Gastrocnemius medialis (tissue), 4 donors: ENCODE measurements at regions not wholly inside any gene's neighbourhood (a gene's known extent, or its start where the extent isn't known, plus 50 kb on each side); places are given as distances from the start of the nearest gene placed in this dataset.

Experiments used
- ATAC-seq, 2 donors: fragments of 150-250 bp; one replicate each; pipeline ENCODE4 v1.9.1; 2016
- DNase-seq, 2 donors: peaks; one replicate each; pipeline ENCODE4 v3.0.0-alpha.2; 2019
- H3K27ac ChIP-seq, 4 donors: fragments of 200-600 bp; sonication (generic); 1 replicate in 1 of 4; 2 replicates in 3 of 4; pipeline ENCODE4 v1.5.1; 2016 to 2018; ENCODE audit warnings: mild to moderate bottlenecking in 2 of 4, moderate library complexity in 1 of 4
- H3K27me3 ChIP-seq, 3 donors: fragments of 200-600 bp; sonication (generic) in 2 of 3; 1 replicate in 1 of 3; 2 replicates in 2 of 3; pipeline versions ENCODE4 v1.5.1 to v1.6.0; 2016 to 2019; ENCODE audit warnings: mild to moderate bottlenecking in 1 of 3, moderate library complexity in 1 of 3
- H3K36me3 ChIP-seq, 2 donors: fragments of 200-600 bp; sonication (generic) in 1 of 2; one replicate each; pipeline ENCODE4 v1.5.1; 2017 to 2018
- H3K4me1 ChIP-seq, 2 donors: fragments of 200-600 bp; sonication (generic) in 1 of 2; one replicate each; pipeline ENCODE4 v1.5.1; 2016 to 2017; ENCODE audit warnings: mild to moderate bottlenecking in 2 of 2
- H3K4me3 ChIP-seq, 4 donors: fragments of 200-600 bp; sonication (generic) in 3 of 4; 1 replicate in 1 of 4; 2 replicates in 3 of 4; pipeline ENCODE4 v1.5.1; 2016 to 2019; ENCODE audit warnings: mild to moderate bottlenecking in 2 of 4
- H3K9me3 ChIP-seq, 3 donors: fragments of 200-600 bp; sonication (generic) in 2 of 3; 1 replicate in 1 of 3; 2 replicates in 2 of 3; pipeline ENCODE4 v1.5.1; 2016 to 2019
- POLR2A ChIP-seq, 2 donors: fragments of 450-650 bp; IDR thresholded peaks; one replicate each; pipeline ENCODE4 v1.6.1; 2017; ENCODE audit warnings: antibody characterized with exemption in 2 of 2, mild to moderate bottlenecking in 2 of 2, moderate library complexity in 2 of 2
- in situ Hi-C, 4 donors: fragments of 200-750 bp; cut with MboI; loops; one replicate each; pipeline versions ENCODE4 v1.15.0 to v1.8.0; 2017; ENCODE audit warnings: low sequenced_read_pairs in 4 of 4
- intact Hi-C: fragments of 100-400 bp; cut with DNase I; formaldehyde crosslinking; loops from one replicate; pipeline ENCODE4 v1.15.1; 2023; ENCODE audit warnings: low total_unique reads
- TF ChIP-seq, protein P1 (sequence below), 5 experiments: fragments of 450-650 bp in 3 of 5; fragments of 200-600 bp in 2 of 5; sonication (generic) in 2 of 5; IDR thresholded peaks in 4 of 5; conservative IDR thresholded peaks in 1 of 5; 1 replicate in 4 of 5; 2 replicates in 1 of 5; pipeline ENCODE4 v1.5.1; 2016 to 2019; ENCODE audit warnings: antibody characterized with exemption in 5 of 5, mild to moderate bottlenecking in 3 of 5, moderate library complexity in 3 of 5

DNA sequence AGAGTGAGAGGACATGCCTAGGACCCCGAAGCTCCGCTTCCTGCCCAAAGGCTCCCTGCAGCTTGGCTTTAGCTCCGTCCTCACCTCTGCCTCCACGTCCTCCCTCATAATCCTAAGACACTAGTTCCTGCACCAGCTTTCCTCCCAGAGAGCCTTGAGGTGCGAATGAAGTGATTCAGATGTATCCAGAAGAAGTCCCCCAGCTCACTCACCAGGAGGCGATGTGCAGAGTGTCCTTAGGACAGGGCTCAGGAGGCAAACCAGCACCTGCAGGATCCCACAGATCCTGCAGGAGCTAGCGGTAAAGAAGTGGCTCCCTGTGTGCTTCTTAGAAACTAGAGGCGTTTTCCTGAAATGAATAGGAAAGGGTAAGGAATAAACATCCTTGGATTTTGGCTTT is 109.7 kb downstream of the HSPH1 start:
- in situ Hi-C loops: no loop called here
- intact Hi-C loops: no loop called here
- Histone ChIP-seq H3K4me1 (no peaks in the 10 kb centered on the region), H3K36me3 (no peaks in the 10 kb centered on the region), H3K4me3 (no peak overlapping the region), H3K27me3 (peaks cover 0 to 3% (median 0%) of the 10 kb centered on the region in 3 donors), H3K27ac (no peak overlapping the region), H3K9me3 (no peaks in the 10 kb centered on the region)
- no peak for TF ChIP-seq POLR2A (IDR thresholded peaks at IDR 0.05)
- TF ChIP-seq, protein P1, sequence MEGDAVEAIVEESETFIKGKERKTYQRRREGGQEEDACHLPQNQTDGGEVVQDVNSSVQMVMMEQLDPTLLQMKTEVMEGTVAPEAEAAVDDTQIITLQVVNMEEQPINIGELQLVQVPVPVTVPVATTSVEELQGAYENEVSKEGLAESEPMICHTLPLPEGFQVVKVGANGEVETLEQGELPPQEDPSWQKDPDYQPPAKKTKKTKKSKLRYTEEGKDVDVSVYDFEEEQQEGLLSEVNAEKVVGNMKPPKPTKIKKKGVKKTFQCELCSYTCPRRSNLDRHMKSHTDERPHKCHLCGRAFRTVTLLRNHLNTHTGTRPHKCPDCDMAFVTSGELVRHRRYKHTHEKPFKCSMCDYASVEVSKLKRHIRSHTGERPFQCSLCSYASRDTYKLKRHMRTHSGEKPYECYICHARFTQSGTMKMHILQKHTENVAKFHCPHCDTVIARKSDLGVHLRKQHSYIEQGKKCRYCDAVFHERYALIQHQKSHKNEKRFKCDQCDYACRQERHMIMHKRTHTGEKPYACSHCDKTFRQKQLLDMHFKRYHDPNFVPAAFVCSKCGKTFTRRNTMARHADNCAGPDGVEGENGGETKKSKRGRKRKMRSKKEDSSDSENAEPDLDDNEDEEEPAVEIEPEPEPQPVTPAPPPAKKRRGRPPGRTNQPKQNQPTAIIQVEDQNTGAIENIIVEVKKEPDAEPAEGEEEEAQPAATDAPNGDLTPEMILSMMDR (IDR thresholded peaks at IDR 0.05 in 4 of 5, conservative IDR thresholded peaks at IDR 0.05 in 1 of 5): no peak
- ATAC-seq: no peak
- DNase-seq: no peak

DNA sequence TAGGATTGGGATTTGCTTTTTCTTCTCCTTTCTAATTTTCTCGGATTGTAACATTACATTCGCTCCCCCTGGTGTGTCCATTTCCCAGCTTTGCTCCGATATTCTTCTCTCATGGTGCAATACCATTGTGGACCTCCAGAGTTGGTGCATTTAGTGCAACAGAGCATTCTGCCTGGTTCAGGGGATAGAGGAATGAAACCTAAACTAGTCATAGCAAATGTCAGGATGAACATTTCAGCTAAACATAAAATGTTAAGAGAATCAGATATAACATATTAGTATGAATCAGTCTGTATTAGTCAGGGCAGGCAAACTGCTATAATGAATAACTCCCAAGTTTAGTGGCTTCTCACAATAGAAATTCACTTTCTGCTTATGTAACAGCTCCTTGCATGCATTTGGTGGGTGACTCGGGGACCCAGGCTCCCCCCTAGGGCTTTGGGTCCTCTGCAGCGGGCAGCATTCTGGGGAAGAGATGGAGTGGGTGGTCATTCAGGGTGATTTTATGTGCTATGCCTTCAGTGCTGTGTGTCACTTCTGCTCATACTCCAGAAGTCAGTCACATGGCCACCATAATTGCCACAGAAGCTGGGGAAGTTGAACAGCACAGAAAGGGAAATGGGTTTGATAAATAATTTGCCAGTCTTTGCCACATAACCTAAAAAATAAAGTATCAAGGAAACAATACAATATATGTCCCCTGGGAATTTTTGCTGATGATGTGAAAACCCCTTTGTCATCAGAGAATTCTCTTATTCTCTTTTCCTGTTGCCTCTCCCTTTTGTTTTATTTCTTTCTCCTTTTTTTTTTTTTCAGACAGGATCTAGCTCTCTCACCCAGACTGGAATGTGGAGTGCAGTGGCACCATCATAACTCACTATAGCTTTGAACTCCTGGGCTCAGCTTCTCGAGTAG is 111.0 kb downstream of the HSPH1 start:
- Histone ChIP-seq H3K9me3 (no peaks in the 10 kb centered on the region), H3K27me3 (peaks cover 0 to 3% (median 0%) of the 10 kb centered on the region in 3 donors), H3K27ac (no peak overlapping the region), H3K4me3 (no peak overlapping the region), H3K36me3 (no peaks in the 10 kb centered on the region), H3K4me1 (no peaks in the 10 kb centered on the region)
- DNase-seq (no peak), ATAC-seq (no peak)
- intact Hi-C loops: no loop called here
- in situ Hi-C loops: no loop called here
- TF ChIP-seq, protein P1 (IDR thresholded peaks at IDR 0.05 in 4 of 5, conservative IDR thresholded peaks at IDR 0.05 in 1 of 5): no peak
- TF ChIP-seq POLR2A (IDR thresholded peaks at IDR 0.05): no peak

DNA sequence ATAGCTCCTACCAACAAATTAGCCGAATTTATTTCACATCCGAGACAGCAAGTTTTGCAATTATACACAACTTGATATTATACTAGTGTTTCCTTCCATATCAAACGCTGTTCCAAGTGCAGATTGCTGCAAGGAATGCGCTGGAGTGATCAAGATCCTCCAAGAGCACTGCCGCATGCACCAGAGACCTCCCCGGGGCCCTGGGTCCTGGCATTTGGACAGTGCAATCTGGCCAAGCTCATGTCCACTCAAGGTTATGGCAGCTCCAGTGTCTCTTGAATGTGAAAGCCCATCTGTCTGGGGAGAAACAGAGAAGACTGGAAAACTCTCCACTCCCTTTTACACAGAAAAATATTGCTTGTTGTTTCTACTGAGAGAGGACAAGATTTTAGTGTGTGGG is 111.9 kb downstream of the HSPH1 start:
- intact Hi-C loops: loop anchor here (10.0 kb wide), 2 partner anchors 245 to 375 kb away; no protein-coding TSS in a partner anchor
- Histone ChIP-seq H3K9me3 (no peaks in the 10 kb centered on the region), H3K27me3 (peaks cover 0 to 3% (median 0%) of the 10 kb centered on the region in 3 donors), H3K4me1 (peaks cover 0 to under 1% of the 10 kb centered on the region in 2 donors), H3K4me3 (no peak overlapping the region), H3K36me3 (no peaks in the 10 kb centered on the region), H3K27ac (no peak overlapping the region)
- ATAC-seq: peak in 1 of 2 donors; percentile 15
- TF ChIP-seq, protein P1 (IDR thresholded peaks at IDR 0.05 in 4 of 5, conservative IDR thresholded peaks at IDR 0.05 in 1 of 5): no peak
- TF ChIP-seq POLR2A (IDR thresholded peaks at IDR 0.05): no peak
- peak in 1 of 2 donors; percentile 45 for DNase-seq
- in situ Hi-C loops: loop anchor here in 3 of 4 donors (25.0 kb wide), 1 partner anchor 913 kb away; no protein-coding TSS in a partner anchor

DNA sequence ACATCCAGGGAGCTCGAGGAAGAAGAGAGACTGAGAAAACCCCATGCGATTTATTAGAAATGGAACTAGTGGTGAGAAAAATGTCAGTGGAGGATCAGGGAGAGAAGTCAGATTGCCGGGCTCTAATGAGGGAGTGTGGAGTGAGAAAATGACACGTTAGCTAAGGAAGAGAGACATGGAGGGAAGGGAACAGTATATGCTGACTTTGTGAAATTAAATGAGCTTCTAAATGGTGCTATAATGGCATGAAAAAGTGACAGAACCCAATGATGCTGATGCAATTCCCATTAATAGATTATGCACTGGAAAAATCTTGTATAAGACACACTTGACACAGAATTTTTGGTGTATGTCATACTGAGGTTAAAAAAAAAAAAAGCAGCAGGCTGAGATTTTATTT is 112.6 kb downstream of the HSPH1 start:
- intact Hi-C loops (loop anchor here (10.0 kb wide), 2 partner anchors 244 to 374 kb away; no protein-coding TSS in a partner anchor), in situ Hi-C loops (loop anchor here in 3 of 4 donors (25.0 kb wide), 1 partner anchor 912 kb away; no protein-coding TSS in a partner anchor)
- TF ChIP-seq, protein P1 (IDR thresholded peaks at IDR 0.05 in 4 of 5, conservative IDR thresholded peaks at IDR 0.05 in 1 of 5): no peak
- TF ChIP-seq POLR2A (IDR thresholded peaks at IDR 0.05): no peak
- Histone ChIP-seq H3K4me3 (no peak overlapping the region), H3K4me1 (peaks cover 0 to 4% of the 10 kb centered on the region in 2 donors), H3K27me3 (peaks cover 0 to 3% (median 0%) of the 10 kb centered on the region in 3 donors), H3K27ac (no peak overlapping the region), H3K36me3 (no peaks in the 10 kb centered on the region), H3K9me3 (no peaks in the 10 kb centered on the region)
- no peak for DNase-seq
- no peak for ATAC-seq
